Keratinocyte (primary cell): ENCODE measurements at regions not wholly inside any gene's neighbourhood (a gene's known extent, or its start where the extent isn't known, plus 50 kb on each side); places are given as distances from the start of the nearest gene placed in this dataset.

ENCODE experiments used
- DNase-seq: peaks from one replicate; pipeline ENCODE4 v3.0.0-alpha.2; 2011; ENCODE audit warnings: low read depth, missing footprints, low spot score
- FAIRE-seq: peaks from 2 replicates; lab custom pipeline; 2011; peaks lifted over from hg19 to GRCh38; lab: Jason Lieb, UNC
- H2AFZ ChIP-seq: 2 replicates; pipeline ENCODE4 v1.6.0; 2012; ENCODE audit warnings: low read length, control low read depth, inconsistent platforms; ENCODE audit not compliant: control insufficient read depth
- H3K27ac ChIP-seq: 2 replicates; pipeline ENCODE4 v1.5.1; 2011; ENCODE audit warnings: low read length; ENCODE audit not compliant: control insufficient read depth, insufficient read depth
- H3K27me3 ChIP-seq: 3 replicates; pipeline ENCODE4 v1.6.0; 2011; ENCODE audit warnings: low read length; ENCODE audit not compliant: control insufficient read depth, insufficient read depth; ENCODE audit errors: extremely low read depth
- H3K36me3 ChIP-seq, 2 experiments: 2 replicates in 1 of 2; 3 replicates in 1 of 2; pipeline ENCODE4 v1.5.1; 2011; ENCODE audit warnings: low read length in 2 of 2, mild to moderate bottlenecking in 1 of 2; ENCODE audit not compliant: control insufficient read depth in 2 of 2, insufficient read depth in 2 of 2; ENCODE audit errors: extremely low read depth in 1 of 2
- H3K4me1 ChIP-seq: 3 replicates; pipeline ENCODE4 v1.5.1; 2011; ENCODE audit warnings: low read length; ENCODE audit not compliant: control insufficient read depth, insufficient read depth; ENCODE audit errors: extremely low read depth
- H3K4me2 ChIP-seq: 3 replicates; pipeline ENCODE4 v1.6.0; 2011; ENCODE audit warnings: low read depth, low read length; ENCODE audit not compliant: control insufficient read depth, insufficient read depth; ENCODE audit errors: extremely low read depth
- H3K4me3 ChIP-seq, 3 experiments: fragments of 200-600 bp in 1 of 3; sonication (generic) in 1 of 3; 2 replicates in 2 of 3; 3 replicates in 1 of 3; pipeline ENCODE4 v1.5.1; 2011 to 2016; ENCODE audit warnings: low read length in 3 of 3, mild to moderate bottlenecking in 3 of 3, control low read depth in 2 of 3, inconsistent platforms in 1 of 3, low read depth in 1 of 3, mixed read lengths in 1 of 3, mixed run types in 1 of 3, moderate library complexity in 1 of 3; ENCODE audit not compliant: control insufficient read depth in 2 of 3, insufficient read depth in 2 of 3; ENCODE audit errors: extremely low read depth in 1 of 3
- H3K79me2 ChIP-seq: 2 replicates; pipeline ENCODE4 v1.6.0; 2012; ENCODE audit warnings: low read length; ENCODE audit not compliant: control insufficient read depth, insufficient read depth
- H3K9ac ChIP-seq: 3 replicates; pipeline ENCODE4 v1.6.0; 2011; ENCODE audit warnings: low read length; ENCODE audit not compliant: control insufficient read depth, insufficient read depth; ENCODE audit errors: extremely low read depth
- H3K9me1 ChIP-seq: 3 replicates; pipeline ENCODE4 v1.6.0; 2011; ENCODE audit warnings: low read length; ENCODE audit not compliant: control insufficient read depth, insufficient read depth; ENCODE audit errors: extremely low read depth
- H3K9me3 ChIP-seq: 2 replicates; pipeline ENCODE4 v1.5.1; 2012; ENCODE audit warnings: low read depth, low read length; ENCODE audit not compliant: control insufficient read depth
- H4K20me1 ChIP-seq: 3 replicates; pipeline ENCODE4 v1.6.0; 2011; ENCODE audit warnings: low read length; ENCODE audit not compliant: control insufficient read depth, insufficient read depth; ENCODE audit errors: extremely low read depth
- CTCF ChIP-seq, 3 experiments: IDR thresholded peaks in 1 of 3; conservative IDR thresholded peaks in 1 of 3; optimal IDR thresholded peaks in 1 of 3; 2 replicates in 2 of 3; 3 replicates in 1 of 3; pipeline versions ENCODE3 to v1.5.1; 2011; ENCODE audit warnings: low read length in 3 of 3, mild to moderate bottlenecking in 3 of 3, moderate library complexity in 2 of 3, control low read depth in 1 of 3, inconsistent platforms in 1 of 3; ENCODE audit not compliant: insufficient read depth in 2 of 3; ENCODE audit errors: extremely low read depth in 1 of 3
- EZH2 ChIP-seq: IDR thresholded peaks from one replicate; pipeline ENCODE4 v1.6.1; 2012; ENCODE audit warnings: inconsistent platforms, mild to moderate bottlenecking, low read length, moderate library complexity
- dilution Hi-C: fragments of 300-500 bp; cut with MboI; formaldehyde crosslinking; loops from one replicate; pipeline ENCODE4 v1.7.0; 2020; ENCODE audit warnings: low sequenced_read_pairs; ENCODE audit not compliant: extremely low pct_ligation_motif_present

GRCh38 chr2:30048636-30049175 is 98.1 kb upstream of the YPEL5 start:
- no peaks in the 10 kb centered on the region for H3K36me3 ChIP-seq
- H3K4me3 ChIP-seq = no peak overlapping the region
- dilution Hi-C loops = no loop called here
- no peak overlapping the region for H2AFZ ChIP-seq
- no peaks in the 10 kb centered on the region for H4K20me1 ChIP-seq
- H3K27ac ChIP-seq = no peak overlapping the region
- no peaks in the 10 kb centered on the region for H3K9me1 ChIP-seq
- FAIRE-seq (no peak), DNase-seq (no peak)
- H3K9me3 ChIP-seq = no peaks in the 10 kb centered on the region
- H3K27me3 ChIP-seq = peaks cover 12% of the 10 kb centered on the region
- TF ChIP-seq EZH2 = no peak
- no peak for TF ChIP-seq CTCF (optimal IDR thresholded peaks at IDR 0.05 in 1 of 3, IDR thresholded peaks at IDR 0.05 in 1 of 3, conservative IDR thresholded peaks at IDR 0.05 in 1 of 3; ENCODE audit: extremely low read depth in 1 of 3, insufficient read depth in 2 of 3, low read length in 3 of 3)
- H3K4me2 ChIP-seq = no peak overlapping the region
- no peak overlapping the region for H3K9ac ChIP-seq
- no peaks in the 10 kb centered on the region for H3K79me2 ChIP-seq
- no peaks in the 10 kb centered on the region for H3K4me1 ChIP-seq

GRCh38 chr2:30055548-30055947 is 91.3 kb upstream of the YPEL5 start:
- H3K9me3 ChIP-seq = no peaks in the 10 kb centered on the region
- dilution Hi-C loops = no loop called here
- no peak overlapping the region for H3K27ac ChIP-seq
- H3K27me3 ChIP-seq = no peaks in the 10 kb centered on the region
- H4K20me1 ChIP-seq = no peaks in the 10 kb centered on the region
- H3K9ac ChIP-seq = no peak overlapping the region
- no peaks in the 10 kb centered on the region for H3K9me1 ChIP-seq
- no peaks in the 10 kb centered on the region for H3K36me3 ChIP-seq
- FAIRE-seq (no peak), DNase-seq (no peak)
- TF ChIP-seq CTCF (optimal IDR thresholded peaks at IDR 0.05 in 1 of 3, IDR thresholded peaks at IDR 0.05 in 1 of 3, conservative IDR thresholded peaks at IDR 0.05 in 1 of 3; ENCODE audit: extremely low read depth in 1 of 3, insufficient read depth in 2 of 3, low read length in 3 of 3) (no peak), EZH2 (no peak)
- no peaks in the 10 kb centered on the region for H3K4me1 ChIP-seq
- H3K4me3 ChIP-seq = no peak overlapping the region
- H3K4me2 ChIP-seq = no peak overlapping the region
- no peak overlapping the region for H2AFZ ChIP-seq
- H3K79me2 ChIP-seq = no peaks in the 10 kb centered on the region
